Parathyroid adenoma (tissue), 2 donors: ENCODE measurements at regions not wholly inside any gene's neighbourhood (a gene's known extent, or its start where the extent isn't known, plus 50 kb on each side); places are given as distances from the start of the nearest gene placed in this dataset.

ENCODE experiments used
- H2AFZ ChIP-seq: fragments of 300-600 bp; sonication (generic); one replicate; pipeline ENCODE4 v1.7.0; 2017; ENCODE audit warnings: antibody characterized with exemption, mild to moderate bottlenecking
- H3K27ac ChIP-seq: fragments of 300-600 bp; sonication (generic); one replicate; pipeline ENCODE4 v1.7.0; 2017
- H3K27me3 ChIP-seq: fragments of 300-600 bp; sonication (generic); one replicate; pipeline ENCODE4 v1.7.0; 2017; ENCODE audit warnings: low read length; ENCODE audit not compliant: control insufficient read depth, insufficient read depth
- H3K36me3 ChIP-seq: fragments of 300-600 bp; sonication (generic); one replicate; pipeline ENCODE4 v1.7.0; 2017; ENCODE audit warnings: low read length; ENCODE audit not compliant: control insufficient read depth, insufficient read depth
- H3K4me1 ChIP-seq: fragments of 300-600 bp; sonication (generic); one replicate; pipeline ENCODE4 v1.7.0; 2017; ENCODE audit warnings: control low read depth
- H3K4me2 ChIP-seq: fragments of 300-600 bp; sonication (generic); one replicate; pipeline ENCODE4 v1.7.0; 2017; ENCODE audit warnings: low read length
- H3K4me3 ChIP-seq: fragments of 300-600 bp; sonication (generic); one replicate; pipeline ENCODE4 v1.7.0; 2017; ENCODE audit warnings: low read depth, low read length
- H3K79me2 ChIP-seq: fragments of 300-600 bp; sonication (generic); one replicate; pipeline ENCODE4 v1.7.0; 2017; ENCODE audit warnings: control low read depth
- H3K9ac ChIP-seq: fragments of 300-600 bp; sonication (generic); one replicate; pipeline ENCODE4 v1.7.0; 2017; ENCODE audit warnings: mild to moderate bottlenecking
- H3K9me3 ChIP-seq: fragments of 300-600 bp; sonication (generic); one replicate; pipeline ENCODE4 v1.7.0; 2017; ENCODE audit warnings: low read length; ENCODE audit not compliant: control insufficient read depth
- TF ChIP-seq, protein P1 (sequence below): fragments of 300-600 bp; sonication (generic); IDR thresholded peaks from one replicate; pipeline ENCODE4 v1.7.0; 2017; ENCODE audit warnings: antibody characterized with exemption, mild to moderate bottlenecking
- donor health status: primary hyperparathyroidism.

DNA sequence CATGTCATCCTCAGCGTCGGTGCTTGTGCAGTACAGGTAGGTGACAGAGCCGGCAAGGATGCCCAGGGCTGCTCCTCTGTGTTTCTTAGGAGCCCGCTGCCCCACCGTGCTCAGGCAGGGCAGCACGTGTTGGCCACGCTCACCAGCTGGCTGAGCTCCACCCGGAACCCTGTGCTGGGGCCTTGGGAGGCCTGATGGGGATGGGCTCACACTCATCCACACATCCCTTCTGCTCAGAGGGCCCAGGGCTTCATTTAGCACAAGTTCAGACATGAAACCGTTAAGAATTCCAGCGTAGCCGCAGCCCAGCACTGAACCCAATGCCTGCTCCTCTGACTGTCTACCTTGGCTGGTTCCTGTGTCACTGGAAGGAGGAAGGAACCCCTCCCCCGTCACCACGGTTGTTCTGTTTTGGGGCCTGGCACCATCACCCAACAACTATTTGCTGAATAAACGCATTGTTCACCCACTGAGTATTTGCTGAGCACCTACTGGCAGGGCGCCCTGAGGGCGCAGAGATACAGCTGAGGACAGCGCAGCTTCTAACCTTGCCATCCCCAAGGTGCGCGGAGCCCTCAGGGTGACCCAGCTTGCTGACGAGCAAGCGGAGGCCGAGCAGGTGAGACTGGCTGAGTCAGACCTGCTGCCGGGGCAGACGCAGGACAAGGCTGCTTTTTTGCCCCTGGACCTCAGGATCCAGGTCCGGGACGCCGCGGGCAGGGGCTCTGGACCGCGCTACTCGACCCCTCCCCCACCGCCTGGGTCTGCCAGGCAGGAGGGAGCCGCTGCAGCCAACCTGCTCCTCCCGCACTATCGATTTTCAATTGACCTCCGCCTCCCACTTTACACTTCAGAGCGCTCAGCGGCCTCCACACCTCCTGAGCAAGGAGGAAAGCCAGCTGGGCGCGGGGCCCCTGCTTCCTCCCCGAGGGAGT, 50.6 kb upstream of the RET start:
- no peaks in the 10 kb centered on the region for H3K36me3 ChIP-seq
- H3K9me3 ChIP-seq: no peaks in the 10 kb centered on the region
- H3K9ac ChIP-seq: no peak overlapping the region
- H3K4me2 ChIP-seq: peak overlapping the region; percentile 58
- no peaks in the 10 kb centered on the region for H3K27me3 ChIP-seq
- TF ChIP-seq, protein P1, sequence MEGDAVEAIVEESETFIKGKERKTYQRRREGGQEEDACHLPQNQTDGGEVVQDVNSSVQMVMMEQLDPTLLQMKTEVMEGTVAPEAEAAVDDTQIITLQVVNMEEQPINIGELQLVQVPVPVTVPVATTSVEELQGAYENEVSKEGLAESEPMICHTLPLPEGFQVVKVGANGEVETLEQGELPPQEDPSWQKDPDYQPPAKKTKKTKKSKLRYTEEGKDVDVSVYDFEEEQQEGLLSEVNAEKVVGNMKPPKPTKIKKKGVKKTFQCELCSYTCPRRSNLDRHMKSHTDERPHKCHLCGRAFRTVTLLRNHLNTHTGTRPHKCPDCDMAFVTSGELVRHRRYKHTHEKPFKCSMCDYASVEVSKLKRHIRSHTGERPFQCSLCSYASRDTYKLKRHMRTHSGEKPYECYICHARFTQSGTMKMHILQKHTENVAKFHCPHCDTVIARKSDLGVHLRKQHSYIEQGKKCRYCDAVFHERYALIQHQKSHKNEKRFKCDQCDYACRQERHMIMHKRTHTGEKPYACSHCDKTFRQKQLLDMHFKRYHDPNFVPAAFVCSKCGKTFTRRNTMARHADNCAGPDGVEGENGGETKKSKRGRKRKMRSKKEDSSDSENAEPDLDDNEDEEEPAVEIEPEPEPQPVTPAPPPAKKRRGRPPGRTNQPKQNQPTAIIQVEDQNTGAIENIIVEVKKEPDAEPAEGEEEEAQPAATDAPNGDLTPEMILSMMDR: no peak
- peaks cover 10% of the 10 kb centered on the region for H3K4me1 ChIP-seq
- peak overlapping the region; percentile 77 for H2AFZ ChIP-seq
- H3K4me3 ChIP-seq: peak overlapping the region; percentile 41
- peak overlapping the region; percentile 49 for H3K27ac ChIP-seq
- H3K79me2 ChIP-seq: no peaks in the 10 kb centered on the region
